ENCODE measurements at regions not wholly inside any gene's neighbourhood (a gene's known extent, or its start where the extent isn't known, plus 50 kb on each side); places are given as distances from the start of the nearest gene placed in this dataset.

GRCh38 chr20:29296256-29297230 is 1960.9 kb upstream of the DEFB115 start:
- Histone ChIP-seq H3K4me1 (ENCODE audit: control insufficient read depth in 1 of 2, insufficient read depth in 2 of 2, low read length in 2 of 2) (no peaks in the 10 kb centered on the region), H3K27ac (ENCODE audit: low read depth in 1 of 2, low read length in 2 of 2) (no peak overlapping the region), H3K36me3 (ENCODE audit: control insufficient read depth in 1 of 2, insufficient read depth in 2 of 2, low read length in 1 of 2) (no peaks in the 10 kb centered on the region), H3K27me3 (ENCODE audit: control insufficient read depth in 1 of 2, insufficient read depth in 2 of 2, low read length in 1 of 2) (no peaks in the 10 kb centered on the region), H3K4me3 (ENCODE audit: low read length in 2 of 2) (no peak overlapping the region), H3K9me3 (ENCODE audit: control insufficient read depth, low read length) (peaks cover 1% of the 10 kb centered on the region)
- intact Hi-C loops (cut with DNase I) = no loop called here
- WGBS, 2 donors = 81 to 82% methylated on average over 56 to 58 of the region's 58 CpGs
- ATAC-seq (ENCODE audit: low FRiP score) = peak; percentile 49
- no peak for DNase-seq

GRCh38 chr20:29297411-29298270 is 1959.8 kb upstream of the DEFB115 start:
- ATAC-seq (ENCODE audit: low FRiP score) (peak; percentile 64), DNase-seq (no peak)
- 77 to 82% methylated on average over 63 to 70 of the region's 70 CpGs for WGBS, 2 donors

GRCh38 chr20:29298271-29298590 is 1959.2 kb upstream of the DEFB115 start:
- Histone ChIP-seq H3K9me3 (ENCODE audit: control insufficient read depth, low read length) (peaks cover 1% of the 10 kb centered on the region), H3K4me1 (ENCODE audit: control insufficient read depth in 1 of 2, insufficient read depth in 2 of 2, low read length in 2 of 2) (no peaks in the 10 kb centered on the region), H3K4me3 (ENCODE audit: low read length in 2 of 2) (no peak overlapping the region), H3K27me3 (ENCODE audit: control insufficient read depth in 1 of 2, insufficient read depth in 2 of 2, low read length in 1 of 2) (no peaks in the 10 kb centered on the region), H3K36me3 (ENCODE audit: control insufficient read depth in 1 of 2, insufficient read depth in 2 of 2, low read length in 1 of 2) (no peaks in the 10 kb centered on the region), H3K27ac (ENCODE audit: low read depth in 1 of 2, low read length in 2 of 2) (no peak overlapping the region)
- DNase-seq (no peak), ATAC-seq (ENCODE audit: low FRiP score) (no peak)
- intact Hi-C loops (cut with DNase I) = no loop called here
- 81 to 84% methylated on average over 12 of the region's 12 CpGs for WGBS, 2 donors

More at GRCh38 chr20:29297411-29298270, 1959.8 kb upstream of the DEFB115 start:
- H3K4me3 ChIP-seq (ENCODE audit: low read length in 2 of 2) = no peak overlapping the region
- H3K27me3 ChIP-seq (ENCODE audit: control insufficient read depth in 1 of 2, insufficient read depth in 2 of 2, low read length in 1 of 2) = no peaks in the 10 kb centered on the region
- no peak overlapping the region for H3K27ac ChIP-seq (ENCODE audit: low read depth in 1 of 2, low read length in 2 of 2)
- no peaks in the 10 kb centered on the region for H3K4me1 ChIP-seq (ENCODE audit: control insufficient read depth in 1 of 2, insufficient read depth in 2 of 2, low read length in 2 of 2)
- H3K9me3 ChIP-seq (ENCODE audit: control insufficient read depth, low read length) = peaks cover 1% of the 10 kb centered on the region
- H3K36me3 ChIP-seq (ENCODE audit: control insufficient read depth in 1 of 2, insufficient read depth in 2 of 2, low read length in 1 of 2) = no peaks in the 10 kb centered on the region
- intact Hi-C loops (cut with DNase I) = no loop called here

DNA sequence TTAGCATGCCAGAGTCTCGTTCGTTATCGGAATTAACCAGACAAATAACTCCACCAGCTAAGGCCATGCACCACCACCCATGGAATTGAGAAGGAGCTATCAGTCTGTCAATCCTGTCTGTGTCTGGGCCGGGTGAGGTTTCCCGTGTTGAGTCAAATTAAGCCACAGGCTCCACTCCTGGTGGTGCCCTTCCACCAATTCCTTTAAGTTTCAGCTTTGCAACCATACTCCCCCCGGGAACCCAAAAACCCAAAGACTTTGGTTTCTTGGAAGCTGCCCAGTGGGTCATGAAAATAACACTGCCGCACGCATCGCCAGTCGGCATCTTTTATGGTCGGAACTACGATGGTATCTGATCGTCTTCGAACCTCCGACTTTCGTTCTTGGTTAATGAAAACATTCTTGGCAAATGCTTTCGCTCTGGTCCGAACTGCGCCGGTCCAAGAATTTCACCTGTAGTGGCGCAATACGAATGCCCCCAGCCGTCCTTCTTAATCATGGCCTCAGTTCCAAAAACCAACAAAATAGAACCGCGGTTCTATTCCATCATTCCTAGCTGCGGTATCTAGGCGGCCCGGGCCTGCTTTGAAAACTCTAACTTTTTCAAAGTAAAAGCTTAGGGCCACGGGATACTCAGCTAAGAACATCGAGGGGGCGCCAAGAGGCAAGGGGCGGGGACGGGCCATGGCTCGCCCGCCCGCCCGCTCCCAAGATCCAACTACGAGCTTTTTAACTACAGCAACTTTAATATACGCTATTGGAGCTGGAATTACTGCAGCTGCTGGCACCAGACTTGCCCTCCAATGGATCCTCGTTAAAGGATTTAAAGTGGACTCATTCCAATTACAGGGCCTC is 1958.5 kb upstream of the DEFB115 start:
- WGBS, 2 donors = 83 to 85% methylated on average over 40 of the region's 40 CpGs
- no peak overlapping the region for H3K4me3 ChIP-seq (ENCODE audit: low read length in 2 of 2)
- H3K27me3 ChIP-seq (ENCODE audit: control insufficient read depth in 1 of 2, insufficient read depth in 2 of 2, low read length in 1 of 2) = no peaks in the 10 kb centered on the region
- H3K4me1 ChIP-seq (ENCODE audit: control insufficient read depth in 1 of 2, insufficient read depth in 2 of 2, low read length in 2 of 2) = no peaks in the 10 kb centered on the region
- peaks cover 1% of the 10 kb centered on the region for H3K9me3 ChIP-seq (ENCODE audit: control insufficient read depth, low read length)
- intact Hi-C loops (cut with DNase I) = no loop called here
- ATAC-seq (ENCODE audit: low FRiP score) = no peak
- no peak overlapping the region for H3K27ac ChIP-seq (ENCODE audit: low read depth in 1 of 2, low read length in 2 of 2)
- no peak for DNase-seq
- H3K36me3 ChIP-seq (ENCODE audit: control insufficient read depth in 1 of 2, insufficient read depth in 2 of 2, low read length in 1 of 2) = no peaks in the 10 kb centered on the region

- no peak overlapping the region for H3K27ac ChIP-seq (ENCODE audit: low read depth in 1 of 2, low read length in 2 of 2)
- 75 to 85% methylated on average over 48 to 49 of the region's 49 CpGs for WGBS, 2 donors
- no peaks in the 10 kb centered on the region for H3K4me1 ChIP-seq (ENCODE audit: control insufficient read depth in 1 of 2, insufficient read depth in 2 of 2, low read length in 2 of 2)
- H3K4me3 ChIP-seq (ENCODE audit: low read length in 2 of 2) = no peak overlapping the region
- no peaks in the 10 kb centered on the region for H3K27me3 ChIP-seq (ENCODE audit: control insufficient read depth in 1 of 2, insufficient read depth in 2 of 2, low read length in 1 of 2)
- DNase-seq = no peak
- intact Hi-C loops (cut with DNase I) = no loop called here
- ATAC-seq (ENCODE audit: low FRiP score) = no peak
- peaks cover 1% of the 10 kb centered on the region for H3K9me3 ChIP-seq (ENCODE audit: control insufficient read depth, low read length)
- H3K36me3 ChIP-seq (ENCODE audit: control insufficient read depth in 1 of 2, insufficient read depth in 2 of 2, low read length in 1 of 2) = no peaks in the 10 kb centered on the region
Measured at GRCh38 chr20:29299811-29300578, 1957.5 kb upstream of the DEFB115 start.

GRCh38 chr20:29300579-29301551 is 1956.6 kb upstream of the DEFB115 start:
- Histone ChIP-seq H3K4me3 (ENCODE audit: low read length in 2 of 2) (no peak overlapping the region), H3K9me3 (ENCODE audit: control insufficient read depth, low read length) (peaks cover 1% of the 10 kb centered on the region), H3K4me1 (ENCODE audit: control insufficient read depth in 1 of 2, insufficient read depth in 2 of 2, low read length in 2 of 2) (no peaks in the 10 kb centered on the region), H3K27ac (ENCODE audit: low read depth in 1 of 2, low read length in 2 of 2) (no peak overlapping the region), H3K36me3 (ENCODE audit: control insufficient read depth in 1 of 2, insufficient read depth in 2 of 2, low read length in 1 of 2) (no peaks in the 10 kb centered on the region), H3K27me3 (ENCODE audit: control insufficient read depth in 1 of 2, insufficient read depth in 2 of 2, low read length in 1 of 2) (no peaks in the 10 kb centered on the region)
- 64 to 85% methylated on average over 86 to 88 of the region's 88 CpGs for WGBS, 2 donors
- intact Hi-C loops (cut with DNase I) = no loop called here
- ATAC-seq (ENCODE audit: low FRiP score) = peak; percentile 11
- no peak for DNase-seq

DNA sequence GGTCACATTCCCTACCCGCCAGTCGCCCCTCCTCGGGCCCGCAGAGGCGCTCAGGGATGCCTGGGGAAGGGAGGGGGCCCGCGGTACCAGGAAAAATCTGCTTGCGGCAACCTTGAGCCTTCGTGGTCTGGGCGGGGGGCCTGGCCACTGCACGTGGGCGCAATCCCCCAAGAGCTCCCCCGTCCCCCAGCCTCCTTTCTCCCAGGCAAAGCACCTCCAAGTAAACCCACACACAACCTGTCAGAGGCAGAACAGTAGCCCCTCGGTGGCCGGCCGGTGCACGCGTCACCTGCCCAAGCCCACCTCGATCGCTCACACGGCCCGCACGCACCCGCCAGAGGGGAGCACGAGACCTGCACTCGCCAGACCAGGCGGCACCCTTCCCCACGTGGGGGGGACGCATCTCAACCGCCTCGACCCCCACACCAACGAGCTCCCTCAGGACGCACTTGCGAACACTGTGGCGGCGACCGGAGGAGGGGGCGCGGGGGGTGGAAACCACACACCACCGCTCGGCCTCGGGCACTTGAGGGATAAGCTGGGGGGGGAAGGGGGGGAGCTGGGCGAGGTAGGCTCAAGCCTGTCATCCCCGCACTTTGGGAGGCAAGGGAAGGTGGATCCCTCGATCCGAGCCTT is 1955.7 kb upstream of the DEFB115 start:
- Histone ChIP-seq H3K27me3 (ENCODE audit: control insufficient read depth in 1 of 2, insufficient read depth in 2 of 2, low read length in 1 of 2) (no peaks in the 10 kb centered on the region), H3K36me3 (ENCODE audit: control insufficient read depth in 1 of 2, insufficient read depth in 2 of 2, low read length in 1 of 2) (no peaks in the 10 kb centered on the region), H3K27ac (ENCODE audit: low read depth in 1 of 2, low read length in 2 of 2) (no peak overlapping the region), H3K4me3 (ENCODE audit: low read length in 2 of 2) (no peak overlapping the region), H3K9me3 (ENCODE audit: control insufficient read depth, low read length) (peaks cover 1% of the 10 kb centered on the region), H3K4me1 (ENCODE audit: control insufficient read depth in 1 of 2, insufficient read depth in 2 of 2, low read length in 2 of 2) (no peaks in the 10 kb centered on the region)
- 68 to 85% methylated on average over 46 of the region's 46 CpGs for WGBS, 2 donors
- peak; percentile 57 for ATAC-seq (ENCODE audit: low FRiP score)
- no peak for DNase-seq
- intact Hi-C loops (cut with DNase I) = no loop called here

Data from aorta (tissue), 5 donors.